ENCODE measurements at regions not wholly inside any gene's neighbourhood (a gene's known extent, or its start where the extent isn't known, plus 50 kb on each side); places are given as distances from the start of the nearest gene placed in this dataset.
"Not testable (repeated sequence)": the region's sequence is repeated elsewhere in the genome, so short reads cannot be mapped to it uniquely, and the experiment has no call there.

GRCh38 chr6:141248021-141248799 is 884.5 kb upstream of the GJE1 start:
- no peak for DNase-seq (ENCODE audit: low read depth)

- no peak for DNase-seq (ENCODE audit: low read depth)
Observed at GRCh38 chr6:141244366-141244765, 888.4 kb upstream of the GJE1 start.

- DNase-seq (ENCODE audit: low read depth) = no peak
Observed at GRCh38 chr6:141242957-141243356, 889.8 kb upstream of the GJE1 start.

- DNase-seq (ENCODE audit: low read depth) = no peak
Observed at GRCh38 chr6:141229296-141229695, 903.4 kb upstream of the GJE1 start.

- no peak for DNase-seq (ENCODE audit: low read depth)
Observed at GRCh38 chr6:141218583-141218982, 914.1 kb upstream of the GJE1 start.

GRCh38 chr6:141216726-141217125 is 916.0 kb upstream of the GJE1 start:
- no peak for DNase-seq (ENCODE audit: low read depth)

GRCh38 chr6:141212296-141212695 is 920.4 kb upstream of the GJE1 start:
- no peak for DNase-seq (ENCODE audit: low read depth)

- DNase-seq (ENCODE audit: low read depth) = no peak
Observed at GRCh38 chr6:141211845-141212244, 920.9 kb upstream of the GJE1 start.

- DNase-seq (ENCODE audit: low read depth) = no peak
Observed at GRCh38 chr6:141210901-141211300, 921.8 kb upstream of the GJE1 start.

GRCh38 chr6:141209890-141210289 is 922.8 kb upstream of the GJE1 start:
- DNase-seq (ENCODE audit: low read depth) = no peak

- DNase-seq (ENCODE audit: low read depth) = no peak
Observed at GRCh38 chr6:141208101-141208500, 924.6 kb upstream of the GJE1 start.

GRCh38 chr6:141203902-141204575 is 928.7 kb upstream of the GJE1 start:
- peak; percentile 11 for DNase-seq (ENCODE audit: low read depth)

GRCh38 chr6:141202626-141203025 is 930.1 kb upstream of the GJE1 start:
- no peak for DNase-seq (ENCODE audit: low read depth)

- DNase-seq (ENCODE audit: low read depth) = peak; percentile 1
Observed at GRCh38 chr6:141199074-141199473, 933.7 kb upstream of the GJE1 start.

- no peak for DNase-seq (ENCODE audit: low read depth)
Observed at GRCh38 chr6:141195251-141195832, 937.4 kb upstream of the GJE1 start.

- DNase-seq (ENCODE audit: low read depth) = no peak
Observed at GRCh38 chr6:141183368-141183767, 949.4 kb upstream of the GJE1 start.

GRCh38 chr6:141175458-141175857 is 957.3 kb upstream of the GJE1 start:
- not testable (repeated sequence) for DNase-seq (ENCODE audit: low read depth)

- DNase-seq (ENCODE audit: low read depth) = no peak
Observed at GRCh38 chr6:141174932-141175331, 957.8 kb upstream of the GJE1 start.

GRCh38 chr6:141173529-141173928 is 959.2 kb upstream of the GJE1 start:
- DNase-seq (ENCODE audit: low read depth) = no peak

- no peak for DNase-seq (ENCODE audit: low read depth)
Observed at GRCh38 chr6:141169419-141169818, 963.3 kb upstream of the GJE1 start.

- no peak for DNase-seq (ENCODE audit: low read depth)
Observed at GRCh38 chr6:141167945-141168344, 964.8 kb upstream of the GJE1 start.

- no peak for DNase-seq (ENCODE audit: low read depth)
Observed at GRCh38 chr6:141165002-141165665, 967.6 kb upstream of the GJE1 start.

All from RPMI7951 (cell line).